NCI-H2081 treated with DMSO at 0.1 percent for 48 hours (cell line): ENCODE measurements at regions not wholly inside any gene's neighbourhood (a gene's known extent, or its start where the extent isn't known, plus 50 kb on each side); places are given as distances from the start of the nearest gene placed in this dataset.
"Not testable (repeated sequence)": the region's sequence is repeated elsewhere in the genome, so short reads cannot be mapped to it uniquely, and the experiment has no call there.

ENCODE experiments used
- DNase-seq: peaks from one replicate; lab custom pipeline; 2025; lab: John Stamatoyannopoulos, UW

DNA sequence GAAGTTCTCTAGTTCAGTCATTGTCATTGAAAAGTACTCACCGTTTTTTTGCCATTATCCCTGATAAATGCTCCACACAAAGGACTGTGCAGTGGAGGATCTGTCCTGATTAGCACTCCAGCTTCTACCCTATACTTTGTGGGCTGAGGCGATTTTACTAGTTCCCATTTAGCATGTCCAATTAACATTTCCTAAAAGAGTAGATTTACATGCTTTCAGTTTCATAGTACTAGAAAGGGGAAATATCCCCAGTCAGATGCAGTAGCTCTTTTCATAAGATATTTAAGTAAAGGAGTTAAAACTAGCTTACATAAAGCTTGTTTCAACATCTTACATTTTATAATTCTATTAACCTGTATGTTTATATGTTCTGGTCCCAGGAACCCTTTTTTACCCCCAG is 144.9 kb upstream of the APOOL start:
- not testable (repeated sequence) for DNase-seq

DNA sequence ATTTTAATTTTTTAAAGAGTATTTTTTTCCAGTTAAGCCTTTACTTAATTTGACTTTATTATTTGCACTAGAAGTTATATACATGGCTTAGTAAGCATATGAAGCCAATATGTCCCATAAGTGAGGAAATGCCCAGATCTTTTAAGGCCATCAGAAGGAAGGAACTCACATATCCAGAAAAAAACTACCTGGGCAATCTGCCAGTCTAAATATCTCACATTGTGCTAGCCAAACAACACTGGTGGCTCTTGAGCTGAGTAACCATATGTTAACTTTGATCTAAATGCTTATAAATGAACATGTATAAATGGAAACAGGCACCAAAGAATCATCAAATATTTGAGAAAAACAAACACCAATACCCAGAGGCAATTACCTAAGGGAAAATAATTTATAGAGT is 138.6 kb upstream of the APOOL start:
- peak; percentile 29 for DNase-seq

DNA sequence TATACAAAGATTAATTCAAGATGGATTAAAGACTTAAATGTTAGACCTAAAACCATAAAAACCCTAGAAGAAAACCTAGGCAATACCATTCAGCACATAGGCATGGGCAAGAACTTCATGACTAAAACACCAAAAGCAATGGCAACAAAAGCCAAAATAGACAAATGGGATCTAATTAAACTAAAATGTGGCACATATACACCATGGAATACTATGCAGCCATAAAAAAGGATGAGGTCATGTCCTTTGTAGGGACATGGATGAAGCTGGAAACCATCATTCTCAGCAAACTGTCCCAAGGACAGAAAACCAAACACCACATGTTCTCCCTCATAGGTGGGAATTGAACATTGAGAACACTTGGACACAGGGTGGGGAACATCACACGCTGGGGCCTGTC is 133.4 kb upstream of the APOOL start:
- DNase-seq, result not testable (repeated sequence)

DNA sequence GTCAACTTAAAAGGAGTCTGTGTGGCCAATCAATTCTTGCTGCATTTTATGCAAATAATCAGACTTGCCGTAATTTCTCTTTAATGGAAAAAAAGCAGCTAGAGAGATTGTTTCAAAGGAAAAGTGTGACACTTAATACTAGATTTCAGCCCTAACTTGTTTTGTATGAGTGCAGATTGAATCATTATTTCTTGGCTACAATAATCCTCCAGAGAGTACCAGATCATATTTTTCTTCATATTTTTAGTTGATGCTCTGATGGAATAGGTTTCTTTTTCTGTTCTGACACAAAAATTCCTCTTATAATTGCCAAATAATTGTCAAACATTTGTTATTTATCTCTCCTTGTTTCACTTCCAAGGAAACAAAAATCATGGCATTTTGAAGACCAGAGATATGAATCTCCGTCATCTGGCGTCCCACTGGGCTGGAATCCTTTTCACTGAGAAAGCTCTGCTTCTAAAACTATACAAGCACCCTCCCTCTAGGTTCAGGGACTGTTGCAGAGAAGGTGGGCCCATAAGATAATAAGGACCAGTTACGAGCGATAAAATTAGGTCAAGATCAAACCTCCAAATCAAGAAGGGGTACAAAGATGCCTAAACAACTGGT is 131.4 kb upstream of the APOOL start:
- not testable (repeated sequence) for DNase-seq

DNA sequence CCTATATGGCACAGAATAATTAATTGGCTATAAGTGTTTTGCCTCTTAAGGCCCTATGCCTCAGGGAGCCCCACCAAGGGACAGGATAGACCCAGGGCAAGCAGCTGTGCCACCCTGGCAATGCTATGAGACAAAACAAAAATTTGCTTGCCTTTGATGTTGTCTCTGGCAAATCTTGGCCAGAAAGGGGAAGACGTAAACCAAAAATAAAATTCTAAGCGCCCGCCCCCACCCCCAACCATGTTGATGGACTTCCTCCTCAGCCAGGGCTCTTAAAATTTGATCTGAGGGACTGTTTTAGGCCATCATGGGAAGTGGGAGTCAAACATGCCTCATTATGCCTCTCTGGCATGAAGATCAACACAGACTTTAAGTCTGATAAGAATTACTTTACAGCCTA is 130.5 kb upstream of the APOOL start:
- DNase-seq, result no peak

DNA sequence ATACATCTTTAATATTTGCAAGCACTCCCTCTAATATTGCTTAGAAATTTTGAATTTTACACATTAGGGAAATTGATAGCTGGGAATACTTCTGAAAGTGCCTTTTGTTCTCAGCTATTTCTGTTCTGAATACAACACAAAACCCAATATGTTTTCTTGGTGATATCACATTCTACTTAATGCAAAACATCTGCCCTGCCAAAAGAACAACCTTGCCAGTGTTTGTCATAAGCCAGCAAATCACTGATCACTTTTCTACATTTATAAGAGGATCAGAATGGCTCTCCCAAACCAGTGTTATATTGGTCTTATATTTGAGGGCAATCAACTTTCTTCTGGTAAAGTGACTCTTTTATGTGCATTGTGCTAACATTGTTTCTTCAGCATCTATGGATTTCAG is 126.8 kb upstream of the APOOL start:
- no peak for DNase-seq

DNA sequence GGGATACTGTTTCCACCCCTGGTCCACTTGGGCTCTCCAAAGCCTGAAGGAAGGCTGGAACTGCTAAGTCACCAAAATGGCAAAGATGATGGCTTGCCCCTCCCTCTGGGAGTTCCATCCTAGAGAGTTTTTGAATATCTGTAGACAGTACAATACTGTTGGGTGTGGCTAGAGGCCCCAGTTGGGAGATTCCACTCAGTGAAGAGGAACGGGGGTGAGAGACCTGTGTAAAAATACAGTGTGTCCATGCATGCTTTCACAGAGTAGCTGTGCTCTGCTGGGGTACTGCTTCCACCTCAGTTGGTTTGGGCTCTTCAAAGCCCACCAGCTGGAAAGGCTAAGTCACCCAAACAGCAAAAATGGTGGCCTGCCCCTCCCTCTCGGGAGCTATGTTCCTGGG is 109.8 kb upstream of the APOOL start:
- DNase-seq, result no peak

DNA sequence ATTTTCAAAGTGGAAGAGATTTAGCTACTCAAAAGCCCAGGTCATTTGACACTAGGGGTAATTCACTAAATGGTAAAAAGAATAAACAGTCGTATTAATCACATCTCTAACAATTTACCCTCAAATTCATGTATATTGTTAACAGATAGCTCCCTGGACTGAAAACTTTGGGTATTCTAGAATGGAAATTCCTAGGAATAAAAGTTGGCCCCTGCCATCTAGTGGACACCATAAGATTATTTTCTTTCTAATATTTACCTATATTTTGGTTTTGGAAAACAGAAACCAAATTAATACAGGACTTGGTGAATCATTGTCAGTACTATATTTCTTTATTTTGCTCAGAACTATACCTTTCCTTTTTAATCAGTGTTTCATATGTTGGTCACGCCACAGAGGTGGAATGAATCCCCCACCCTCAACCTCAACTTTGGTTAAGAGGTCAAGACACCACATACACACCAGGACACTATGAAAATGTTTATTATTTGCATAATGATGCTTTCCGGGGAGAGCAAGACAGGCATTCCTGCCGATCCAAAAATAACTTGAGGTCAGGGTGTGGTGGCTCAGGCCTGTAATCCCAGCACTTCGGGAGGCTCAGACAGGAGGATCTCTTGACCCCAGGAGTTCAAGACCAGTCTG is 96.2 kb upstream of the APOOL start:
- no peak for DNase-seq

DNA sequence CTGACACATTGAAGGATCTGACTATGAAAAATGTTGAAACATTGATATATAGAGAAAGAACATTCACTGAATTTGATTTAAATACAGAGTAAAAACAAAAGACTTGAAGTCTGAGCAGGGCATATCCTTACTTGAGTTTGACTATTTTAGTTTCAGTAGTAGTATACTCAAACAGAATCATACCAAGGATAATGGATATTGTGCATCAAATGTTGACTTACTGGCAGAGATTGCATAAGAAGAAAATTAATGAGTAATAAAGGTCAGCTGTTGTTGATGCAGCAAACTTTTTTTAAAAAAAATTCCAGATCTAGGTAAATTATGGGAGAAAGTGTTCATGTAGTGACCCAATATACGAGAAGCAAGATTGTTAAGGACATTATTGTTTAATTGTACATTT is 94.5 kb upstream of the APOOL start:
- no peak for DNase-seq

DNA sequence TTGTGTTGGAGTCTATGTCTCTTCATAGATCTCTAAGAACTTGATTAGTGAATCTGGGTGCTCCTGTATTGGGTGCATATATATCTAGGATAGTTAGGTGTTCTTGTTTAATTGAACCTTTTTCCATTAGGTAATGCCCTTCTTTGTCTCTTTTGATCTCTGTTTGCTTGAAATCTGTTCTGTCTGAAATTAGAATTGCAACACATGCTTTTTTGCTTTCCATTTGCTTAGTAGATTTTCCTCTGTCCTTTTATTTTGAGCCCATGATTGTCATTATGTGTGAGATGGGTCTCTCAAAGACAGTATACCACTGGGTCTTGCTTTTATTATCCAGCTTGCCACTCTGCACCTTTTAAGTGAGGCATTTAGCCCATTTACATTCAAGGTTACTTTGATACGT is 79.1 kb upstream of the APOOL start:
- no peak for DNase-seq

DNA sequence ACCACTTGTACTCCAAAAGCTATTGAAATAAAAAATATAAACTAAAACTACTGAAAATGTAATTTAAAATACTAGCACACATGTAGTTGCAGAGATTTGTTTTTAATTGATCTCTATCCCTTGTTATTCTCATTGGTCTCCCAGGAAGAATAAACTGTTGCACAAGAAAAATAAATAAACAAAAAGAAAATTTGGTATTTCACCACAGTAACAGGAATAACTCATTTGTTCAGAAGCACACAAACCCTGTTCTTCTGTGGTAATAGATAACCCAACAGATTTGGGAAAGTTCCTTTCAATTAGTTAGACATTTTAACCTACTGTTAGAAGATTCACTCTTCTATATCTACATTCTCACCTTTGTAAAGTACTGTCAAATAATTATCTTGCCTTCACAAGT is 70.9 kb upstream of the APOOL start:
- no peak for DNase-seq

DNA sequence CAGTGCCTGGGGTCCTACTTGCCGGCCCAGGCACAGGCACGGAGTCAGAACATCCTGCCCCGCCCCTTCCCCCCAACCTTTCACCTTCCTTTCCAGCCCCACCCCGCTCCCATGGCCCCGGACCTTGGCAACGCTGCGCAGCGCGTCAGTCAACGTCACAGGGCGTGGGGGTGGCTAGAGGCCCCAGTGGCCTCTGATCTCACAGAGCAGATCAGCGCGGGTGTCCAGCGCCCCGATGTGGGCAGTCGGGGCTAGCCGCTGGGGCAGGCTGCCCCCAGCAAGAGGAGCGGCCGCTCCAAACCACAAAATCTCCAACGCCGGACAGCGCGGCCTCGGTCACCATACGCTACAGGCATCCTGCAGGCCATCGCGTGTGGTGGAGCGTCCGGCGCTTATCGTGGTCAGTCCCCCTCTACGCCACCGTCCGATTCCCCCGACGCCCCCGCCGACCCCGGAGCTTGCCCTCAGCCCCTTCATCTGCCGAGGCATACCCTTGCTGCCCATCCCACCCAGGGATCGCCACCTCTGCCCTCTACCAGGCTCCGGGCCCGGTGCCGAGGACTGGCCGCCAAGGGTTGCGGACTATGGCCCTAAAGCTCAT is 69.6 kb upstream of the APOOL start:
- no peak for DNase-seq
